ENCODE measurements at regions not wholly inside any gene's neighbourhood (a gene's known extent, or its start where the extent isn't known, plus 50 kb on each side); places are given as distances from the start of the nearest gene placed in this dataset.

DNA sequence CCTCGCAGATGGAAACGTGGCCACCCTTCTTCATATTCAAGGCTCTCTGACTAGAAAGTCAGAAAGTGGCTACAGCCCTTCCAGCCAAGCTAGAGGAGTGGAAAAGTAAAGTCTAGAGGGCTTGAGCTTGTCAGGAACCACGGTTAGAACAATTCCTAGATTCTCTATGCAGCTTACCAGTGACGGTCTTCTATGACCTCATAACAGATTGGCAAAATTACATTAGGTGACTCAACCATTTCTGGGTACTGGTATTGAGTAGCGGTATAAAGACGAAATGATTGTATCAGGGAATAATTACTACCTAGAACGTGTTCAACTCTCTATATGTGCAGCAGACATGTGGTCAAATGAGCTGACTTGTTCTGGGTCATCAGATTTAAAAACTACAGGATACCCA is 155.0 kb upstream of the RUNX1 start:
- TF ChIP-seq, protein P1, sequence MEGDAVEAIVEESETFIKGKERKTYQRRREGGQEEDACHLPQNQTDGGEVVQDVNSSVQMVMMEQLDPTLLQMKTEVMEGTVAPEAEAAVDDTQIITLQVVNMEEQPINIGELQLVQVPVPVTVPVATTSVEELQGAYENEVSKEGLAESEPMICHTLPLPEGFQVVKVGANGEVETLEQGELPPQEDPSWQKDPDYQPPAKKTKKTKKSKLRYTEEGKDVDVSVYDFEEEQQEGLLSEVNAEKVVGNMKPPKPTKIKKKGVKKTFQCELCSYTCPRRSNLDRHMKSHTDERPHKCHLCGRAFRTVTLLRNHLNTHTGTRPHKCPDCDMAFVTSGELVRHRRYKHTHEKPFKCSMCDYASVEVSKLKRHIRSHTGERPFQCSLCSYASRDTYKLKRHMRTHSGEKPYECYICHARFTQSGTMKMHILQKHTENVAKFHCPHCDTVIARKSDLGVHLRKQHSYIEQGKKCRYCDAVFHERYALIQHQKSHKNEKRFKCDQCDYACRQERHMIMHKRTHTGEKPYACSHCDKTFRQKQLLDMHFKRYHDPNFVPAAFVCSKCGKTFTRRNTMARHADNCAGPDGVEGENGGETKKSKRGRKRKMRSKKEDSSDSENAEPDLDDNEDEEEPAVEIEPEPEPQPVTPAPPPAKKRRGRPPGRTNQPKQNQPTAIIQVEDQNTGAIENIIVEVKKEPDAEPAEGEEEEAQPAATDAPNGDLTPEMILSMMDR (IDR thresholded peaks at IDR 0.05; ENCODE audit: insufficient read depth, low read length, missing control alignments): no peak
- H3K4me3 ChIP-seq (ENCODE audit: low read depth, low read length): no peak overlapping the region
- CTCF ChIA-PET: interaction anchor here (0.8 to 2.2 kb wide), 7 partner anchors 12 to 736 kb away, joined by 3 to 11 read pairs (median 3); no protein-coding TSS in a partner anchor
- POLR2A ChIA-PET: no interaction called here
- no peak for DNase-seq (ENCODE audit: low read depth, low spot score)

DNA sequence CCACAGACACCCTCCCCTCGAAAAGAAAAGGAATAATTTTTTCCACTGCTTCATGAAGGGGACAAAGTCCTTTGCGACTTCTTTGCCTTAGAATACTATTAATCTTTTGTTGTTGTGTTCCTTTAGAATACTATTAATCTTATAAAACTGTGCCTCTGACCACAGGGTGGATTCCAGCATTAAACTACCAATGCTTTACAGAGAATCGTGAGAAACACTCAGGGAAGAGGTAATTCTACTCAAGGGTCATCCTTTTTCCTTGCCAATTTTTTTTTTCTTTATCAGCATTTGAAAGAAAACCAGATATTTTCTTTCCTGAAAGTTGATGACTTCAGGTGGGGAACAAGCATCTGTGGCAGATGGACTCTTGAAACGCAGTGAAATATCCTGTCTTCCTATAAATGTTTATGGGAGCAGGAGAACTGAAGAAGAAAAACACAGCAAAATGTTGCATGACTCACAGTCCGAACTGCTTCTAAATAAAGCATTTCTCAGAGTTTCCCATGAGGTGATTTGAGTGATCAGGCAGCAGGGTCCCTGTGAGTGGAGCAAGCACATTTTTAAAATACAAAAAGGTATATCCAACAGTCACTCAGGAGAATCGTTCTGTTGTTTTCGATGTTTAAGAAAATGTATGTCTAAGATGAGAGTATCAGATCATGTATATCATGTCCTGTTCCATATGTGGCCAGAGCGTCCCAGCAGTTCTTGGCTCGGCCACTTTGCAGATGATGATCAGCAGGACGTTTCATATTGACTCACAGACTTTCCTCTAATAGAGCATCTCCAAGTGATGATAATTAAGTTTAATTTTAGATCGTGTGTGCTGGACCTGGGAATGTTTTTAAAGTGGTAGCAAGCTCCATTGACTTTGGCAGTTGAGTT is 154.2 kb upstream of the RUNX1 start:
- ChIA-PET CTCF (interaction anchor here (0.8 kb wide), 1 partner anchor 737 kb away, joined by 3 read pairs; no protein-coding TSS in a partner anchor), POLR2A (no interaction called here)
- DNase-seq (ENCODE audit: low read depth, low spot score): no peak
- H3K4me3 ChIP-seq (ENCODE audit: low read depth, low read length): no peak overlapping the region
- TF ChIP-seq, protein P1 (IDR thresholded peaks at IDR 0.05; ENCODE audit: insufficient read depth, low read length, missing control alignments): no peak

DNA sequence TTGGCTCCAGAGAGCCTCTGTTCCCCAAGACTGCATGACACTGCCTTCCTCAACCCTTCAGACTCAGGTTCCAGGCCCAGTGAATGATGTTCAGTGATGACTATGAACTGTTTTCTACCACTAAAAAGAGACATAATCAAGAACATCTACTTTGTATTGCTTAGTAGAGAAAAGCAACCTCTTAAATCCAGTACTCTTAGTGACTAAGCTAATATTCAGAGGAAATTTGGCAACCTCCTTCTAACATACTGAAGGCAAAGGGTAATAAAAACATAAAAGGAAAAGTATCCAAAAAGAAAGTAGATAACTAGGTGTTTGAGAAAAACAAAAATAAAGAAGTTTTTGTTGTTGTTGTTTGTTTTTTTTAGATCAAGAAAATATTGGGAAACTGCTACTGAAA is 153.3 kb upstream of the RUNX1 start:
- TF ChIP-seq, protein P1 (IDR thresholded peaks at IDR 0.05; ENCODE audit: insufficient read depth, low read length, missing control alignments): no peak
- ChIA-PET POLR2A (interaction anchor here (0.6 to 1.0 kb wide), 2 partner anchors 313 to 315 kb away, joined by 3 read pairs; no protein-coding TSS in a partner anchor), CTCF (interaction anchor here (0.7 to 2.2 kb wide), 2 partner anchors 313 to 681 kb away, joined by 3 to 7 read pairs; no protein-coding TSS in a partner anchor)
- no peak overlapping the region for H3K4me3 ChIP-seq (ENCODE audit: low read depth, low read length)
- DNase-seq (ENCODE audit: low read depth, low spot score): no peak

DNA sequence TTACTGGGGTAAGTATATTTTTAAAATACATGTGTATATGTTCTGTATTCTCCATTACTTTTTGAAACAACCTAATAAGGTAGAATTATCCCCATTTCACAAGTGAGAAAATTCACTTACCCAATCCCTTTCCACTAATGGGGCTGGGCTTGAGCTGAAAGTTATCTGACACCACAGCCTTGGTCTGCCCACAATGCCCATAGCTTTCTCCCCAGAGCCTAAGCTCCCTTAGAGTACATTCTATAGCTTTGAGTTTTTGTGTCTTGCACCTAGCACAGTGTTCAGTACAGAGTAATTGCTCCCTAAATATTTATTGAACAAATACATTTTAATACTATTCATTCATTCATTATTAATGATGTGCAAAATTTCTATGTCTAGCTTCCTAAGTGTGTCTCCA is 152.7 kb upstream of the RUNX1 start:
- POLR2A ChIA-PET: interaction anchor here (1.0 kb wide), 1 partner anchor 314 kb away, joined by 3 read pairs; no protein-coding TSS in a partner anchor
- TF ChIP-seq, protein P1 (IDR thresholded peaks at IDR 0.05; ENCODE audit: insufficient read depth, low read length, missing control alignments): no peak
- CTCF ChIA-PET: interaction anchor here (0.7 to 2.2 kb wide), 2 partner anchors 312 to 680 kb away, joined by 3 to 7 read pairs; no protein-coding TSS in a partner anchor
- H3K4me3 ChIP-seq (ENCODE audit: low read depth, low read length): no peak overlapping the region
- no peak for DNase-seq (ENCODE audit: low read depth, low spot score)

DNA sequence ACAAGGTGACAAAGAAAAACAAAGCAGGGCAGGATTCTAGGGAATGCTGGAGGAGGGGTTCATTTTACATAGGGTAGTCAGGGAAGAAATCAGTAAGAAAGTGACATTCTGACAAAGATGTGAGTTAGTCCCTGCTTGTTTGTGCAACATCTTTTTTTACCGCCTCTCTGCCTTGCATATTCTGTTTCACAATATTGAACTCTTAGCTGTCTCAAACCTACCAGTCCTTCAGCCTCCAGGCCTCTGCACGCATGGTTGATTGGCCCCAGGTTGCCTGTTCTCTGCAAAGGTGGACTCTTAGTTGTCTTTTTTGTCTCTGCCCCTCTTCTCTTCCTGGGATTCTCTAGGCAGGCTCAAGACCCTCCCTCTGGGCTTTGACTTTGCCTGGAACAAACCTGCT is 152.2 kb upstream of the RUNX1 start:
- ChIA-PET CTCF (interaction anchor here (2.2 kb wide), 1 partner anchor 311 kb away, joined by 7 read pairs; no protein-coding TSS in a partner anchor), POLR2A (interaction anchor here (1.0 kb wide), 1 partner anchor 314 kb away, joined by 3 read pairs; no protein-coding TSS in a partner anchor)
- no peak overlapping the region for H3K4me3 ChIP-seq (ENCODE audit: low read depth, low read length)
- DNase-seq (ENCODE audit: low read depth, low spot score): no peak
- TF ChIP-seq, protein P1 (IDR thresholded peaks at IDR 0.05; ENCODE audit: insufficient read depth, low read length, missing control alignments): no peak

DNA sequence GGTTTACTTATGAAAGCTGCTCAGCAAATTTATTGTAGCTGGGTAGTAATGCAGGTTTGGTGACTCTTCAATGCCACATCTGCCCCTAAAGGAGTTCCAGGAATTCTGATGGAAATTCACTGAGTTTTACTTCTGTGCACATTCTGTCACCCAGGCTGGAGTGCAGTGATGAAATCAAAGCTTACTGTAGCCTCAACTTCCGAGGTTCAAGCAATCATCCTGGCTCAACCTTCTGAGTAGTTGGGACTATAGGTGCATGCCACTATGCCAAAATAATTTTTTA is 150.6 kb upstream of the RUNX1 start:
- H3K4me3 ChIP-seq (ENCODE audit: low read depth, low read length): no peak overlapping the region
- DNase-seq (ENCODE audit: low read depth, low spot score): no peak
- ChIA-PET POLR2A (interaction anchor here (0.7 kb wide), 1 partner anchor 54 kb away, joined by 3 read pairs; no protein-coding TSS in a partner anchor), CTCF (no interaction called here)
- TF ChIP-seq, protein P1 (IDR thresholded peaks at IDR 0.05; ENCODE audit: insufficient read depth, low read length, missing control alignments): no peak

Data from AG04449 (cell line).